Panc1 (cell line): ENCODE measurements at regions not wholly inside any gene's neighbourhood (a gene's known extent, or its start where the extent isn't known, plus 50 kb on each side); places are given as distances from the start of the nearest gene placed in this dataset.

Source experiments
- ATAC-seq: fragments of 200-7000 bp; cut with Tn5 transposase; 2 replicates; pipeline ENCODE4 v1.9.1; 2020; ENCODE audit warnings: mild to moderate bottlenecking, moderate library complexity
- BruUV-seq: library from RNA; stranded (reverse); fragments of 400-500 nt; replicated peaks from 2 replicates; lab custom pipeline; 2021; lab: Mats Ljungman, UMichigan
- CTCF ChIA-PET: fragments of 300-600 bp; sonication (Branson Sonifier 250); formaldehyde crosslinking; loops from one replicate; lab custom pipeline; 2022; ENCODE audit warnings: antibody characterized with exemption; lab: Charles Lee
- POLR2A ChIA-PET: fragments of 300-600 bp; sonication (Branson Sonifier 250); formaldehyde crosslinking; loops from one replicate; lab custom pipeline; 2022; ENCODE audit warnings: antibody characterized with exemption; lab: Charles Lee
- DNase-seq: peaks from one replicate; pipeline ENCODE4 v3.0.0-alpha.2; 2010; ENCODE audit warnings: low read depth, low spot score
- H3K27ac ChIP-seq: 2 replicates; pipeline ENCODE4 v1.5.1; 2011; ENCODE audit warnings: mild to moderate bottlenecking, low read length, inconsistent platforms
- H3K27me3 ChIP-seq: fragments of 200-500 bp; sonication (Bioruptor generic); 2 replicates; pipeline ENCODE4 v1.6.0; 2014; ENCODE audit warnings: low read length, inconsistent platforms; ENCODE audit not compliant: control insufficient read depth, insufficient read depth
- H3K36me3 ChIP-seq: fragments of 200-500 bp; sonication (Bioruptor generic); 2 replicates; pipeline ENCODE4 v1.5.1; 2014; ENCODE audit warnings: inconsistent platforms, mild to moderate bottlenecking, low read length, moderate library complexity; ENCODE audit not compliant: control insufficient read depth, insufficient read depth
- H3K4me1 ChIP-seq: 2 replicates; pipeline ENCODE4 v1.5.1; 2011; ENCODE audit warnings: inconsistent platforms, mild to moderate bottlenecking, low read length, moderate library complexity; ENCODE audit not compliant: control insufficient read depth, insufficient read depth
- H3K4me3 ChIP-seq, 2 experiments: 2 replicates each; pipeline ENCODE4 v1.5.1; 2011 to 2012; ENCODE audit warnings: low read depth in 2 of 2, low read length in 2 of 2, mild to moderate bottlenecking in 2 of 2, inconsistent platforms in 1 of 2, moderate library complexity in 1 of 2
- H3K9me3 ChIP-seq: fragments of 200-500 bp; sonication (Bioruptor generic); 2 replicates; pipeline ENCODE4 v1.5.1; 2014; ENCODE audit warnings: low read depth, mild to moderate bottlenecking, inconsistent platforms, low read length, moderate library complexity; ENCODE audit not compliant: control insufficient read depth, insufficient read depth
- POLR2AphosphoS5 ChIP-seq: IDR thresholded peaks from 2 replicates; pipeline ENCODE4 v1.6.1; 2012; ENCODE audit warnings: mild to moderate bottlenecking, low read depth, low read length, moderate library complexity
- SIN3A ChIP-seq: IDR thresholded peaks from 2 replicates; pipeline ENCODE4 v1.6.1; 2012; ENCODE audit warnings: low read depth, mild to moderate bottlenecking, low read length, moderate library complexity, borderline replicate concordance; ENCODE audit not compliant: insufficient read depth
- TCF7L2 ChIP-seq: IDR thresholded peaks from 2 replicates; pipeline ENCODE4 v1.6.1; 2011; ENCODE audit warnings: mild to moderate bottlenecking, low read depth, low read length, inconsistent platforms
- in situ Hi-C: cut with HindIII; loops from 2 replicates; pipeline ENCODE4 v1.10.0; 2016; ENCODE audit warnings: low sequenced_read_pairs, low pct_unique_long_range_greater_than_20kb
- intact Hi-C: fragments of 100-400 bp; cut with micrococcal nuclease; formaldehyde crosslinking; loops from one replicate; pipeline ENCODE4 v1.10.0; 2022; ENCODE audit not compliant: unreplicated experiment
- TF ChIP-seq, protein P1 (sequence below): fragments of 450-650 bp; IDR thresholded peaks from 2 replicates; pipeline ENCODE4 v1.5.1; 2017; ENCODE audit warnings: mild to moderate bottlenecking
- TF ChIP-seq, protein P2 (sequence below), 2 experiments: IDR thresholded peaks; 2 replicates each; pipeline ENCODE4 v1.6.1; 2011 to 2012; ENCODE audit warnings: low read depth in 2 of 2, control low read depth in 1 of 2, low read length in 1 of 2, mild to moderate bottlenecking in 1 of 2, moderate library complexity in 1 of 2; ENCODE audit not compliant: insufficient read depth in 1 of 2

DNA sequence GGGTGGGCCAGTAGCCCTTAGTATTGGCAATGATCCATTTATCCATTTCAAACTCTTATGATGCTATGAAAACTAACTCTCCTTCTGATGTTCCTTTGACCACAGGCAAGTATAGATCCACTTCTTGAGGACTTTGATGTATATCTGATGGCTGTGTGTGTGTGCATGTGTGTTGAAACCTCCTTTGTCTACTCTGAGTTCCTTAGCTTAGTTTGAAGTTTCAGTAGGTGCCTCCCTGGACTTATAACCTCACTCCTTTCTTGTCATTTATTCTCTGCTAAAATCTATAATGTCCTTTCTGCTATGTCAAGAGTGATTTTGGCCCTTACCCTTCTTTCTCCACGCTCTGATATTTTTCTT lies 409.3 kb downstream of the PRDM2 start:
- Histone ChIP-seq H3K4me3 (no peak overlapping the region), H3K36me3 (no peaks in the 10 kb centered on the region), H3K4me1 (no peaks in the 10 kb centered on the region), H3K27me3 (no peaks in the 10 kb centered on the region; the same call in 1 of the 2 replicates), H3K9me3 (no peaks in the 10 kb centered on the region), H3K27ac (no peak overlapping the region)
- DNase-seq (no peak), ATAC-seq (no peak)
- TF ChIP-seq SIN3A (no peak), POLR2AphosphoS5 (no peak), TCF7L2 (no peak)
- TF ChIP-seq, protein P1, sequence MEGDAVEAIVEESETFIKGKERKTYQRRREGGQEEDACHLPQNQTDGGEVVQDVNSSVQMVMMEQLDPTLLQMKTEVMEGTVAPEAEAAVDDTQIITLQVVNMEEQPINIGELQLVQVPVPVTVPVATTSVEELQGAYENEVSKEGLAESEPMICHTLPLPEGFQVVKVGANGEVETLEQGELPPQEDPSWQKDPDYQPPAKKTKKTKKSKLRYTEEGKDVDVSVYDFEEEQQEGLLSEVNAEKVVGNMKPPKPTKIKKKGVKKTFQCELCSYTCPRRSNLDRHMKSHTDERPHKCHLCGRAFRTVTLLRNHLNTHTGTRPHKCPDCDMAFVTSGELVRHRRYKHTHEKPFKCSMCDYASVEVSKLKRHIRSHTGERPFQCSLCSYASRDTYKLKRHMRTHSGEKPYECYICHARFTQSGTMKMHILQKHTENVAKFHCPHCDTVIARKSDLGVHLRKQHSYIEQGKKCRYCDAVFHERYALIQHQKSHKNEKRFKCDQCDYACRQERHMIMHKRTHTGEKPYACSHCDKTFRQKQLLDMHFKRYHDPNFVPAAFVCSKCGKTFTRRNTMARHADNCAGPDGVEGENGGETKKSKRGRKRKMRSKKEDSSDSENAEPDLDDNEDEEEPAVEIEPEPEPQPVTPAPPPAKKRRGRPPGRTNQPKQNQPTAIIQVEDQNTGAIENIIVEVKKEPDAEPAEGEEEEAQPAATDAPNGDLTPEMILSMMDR = no peak
- TF ChIP-seq, protein P2, sequence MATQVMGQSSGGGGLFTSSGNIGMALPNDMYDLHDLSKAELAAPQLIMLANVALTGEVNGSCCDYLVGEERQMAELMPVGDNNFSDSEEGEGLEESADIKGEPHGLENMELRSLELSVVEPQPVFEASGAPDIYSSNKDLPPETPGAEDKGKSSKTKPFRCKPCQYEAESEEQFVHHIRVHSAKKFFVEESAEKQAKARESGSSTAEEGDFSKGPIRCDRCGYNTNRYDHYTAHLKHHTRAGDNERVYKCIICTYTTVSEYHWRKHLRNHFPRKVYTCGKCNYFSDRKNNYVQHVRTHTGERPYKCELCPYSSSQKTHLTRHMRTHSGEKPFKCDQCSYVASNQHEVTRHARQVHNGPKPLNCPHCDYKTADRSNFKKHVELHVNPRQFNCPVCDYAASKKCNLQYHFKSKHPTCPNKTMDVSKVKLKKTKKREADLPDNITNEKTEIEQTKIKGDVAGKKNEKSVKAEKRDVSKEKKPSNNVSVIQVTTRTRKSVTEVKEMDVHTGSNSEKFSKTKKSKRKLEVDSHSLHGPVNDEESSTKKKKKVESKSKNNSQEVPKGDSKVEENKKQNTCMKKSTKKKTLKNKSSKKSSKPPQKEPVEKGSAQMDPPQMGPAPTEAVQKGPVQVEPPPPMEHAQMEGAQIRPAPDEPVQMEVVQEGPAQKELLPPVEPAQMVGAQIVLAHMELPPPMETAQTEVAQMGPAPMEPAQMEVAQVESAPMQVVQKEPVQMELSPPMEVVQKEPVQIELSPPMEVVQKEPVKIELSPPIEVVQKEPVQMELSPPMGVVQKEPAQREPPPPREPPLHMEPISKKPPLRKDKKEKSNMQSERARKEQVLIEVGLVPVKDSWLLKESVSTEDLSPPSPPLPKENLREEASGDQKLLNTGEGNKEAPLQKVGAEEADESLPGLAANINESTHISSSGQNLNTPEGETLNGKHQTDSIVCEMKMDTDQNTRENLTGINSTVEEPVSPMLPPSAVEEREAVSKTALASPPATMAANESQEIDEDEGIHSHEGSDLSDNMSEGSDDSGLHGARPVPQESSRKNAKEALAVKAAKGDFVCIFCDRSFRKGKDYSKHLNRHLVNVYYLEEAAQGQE (IDR thresholded peaks at IDR 0.05; ENCODE audit: insufficient read depth in 1 of 2, low read depth in 2 of 2, low read length in 1 of 2) = no peak
- ChIA-PET POLR2A (no interaction called here), CTCF (no interaction called here)
- in situ Hi-C loops (no loop called here), intact Hi-C loops (no loop called here)
- BruUV-seq = no TSS peak

DNA sequence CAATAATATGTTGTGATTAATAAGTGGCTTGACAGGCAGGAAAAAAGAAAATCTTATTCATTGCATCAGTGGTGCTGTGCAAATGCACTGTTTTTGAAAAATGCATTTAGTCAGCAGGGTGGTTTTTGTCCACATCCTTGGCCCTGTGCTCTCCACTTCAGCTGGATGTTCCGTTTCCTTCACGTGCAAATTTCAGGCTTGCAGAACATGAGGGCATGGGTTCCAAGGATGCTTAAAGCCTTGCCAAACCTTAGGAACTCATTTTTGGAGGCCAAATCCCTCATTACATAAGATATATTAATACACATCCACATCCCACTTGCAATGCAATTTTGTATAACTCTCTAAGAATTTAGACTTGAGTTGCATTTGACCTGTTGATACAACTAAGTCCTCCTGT lies 410.1 kb downstream of the PRDM2 start:
- DNase-seq (no peak), ATAC-seq (no peak)
- H3K27me3 ChIP-seq = no peaks in the 10 kb centered on the region; the same call in 1 of the 2 replicates
- POLR2A ChIA-PET = no interaction called here
- no peaks in the 10 kb centered on the region for H3K9me3 ChIP-seq
- no peak overlapping the region for H3K27ac ChIP-seq
- intact Hi-C loops = no loop called here
- CTCF ChIA-PET = no interaction called here
- TF ChIP-seq, protein P2 (IDR thresholded peaks at IDR 0.05; ENCODE audit: insufficient read depth in 1 of 2, low read depth in 2 of 2, low read length in 1 of 2) = no peak
- TF ChIP-seq, protein P1 = no peak
- TF ChIP-seq POLR2AphosphoS5 = no peak
- no peak for TF ChIP-seq SIN3A
- no peak for TF ChIP-seq TCF7L2
- no peaks in the 10 kb centered on the region for H3K36me3 ChIP-seq
- no peak overlapping the region for H3K4me3 ChIP-seq
- BruUV-seq = no TSS peak
- no peaks in the 10 kb centered on the region for H3K4me1 ChIP-seq
- in situ Hi-C loops = no loop called here
